ENCODE measurements at regions not wholly inside any gene's neighbourhood (a gene's known extent, or its start where the extent isn't known, plus 50 kb on each side); places are given as distances from the start of the nearest gene placed in this dataset.

GRCh38 chr1:110267260-110267659, 57.1 kb downstream of the KCNC4 start:
- H3K27ac ChIP-seq (ENCODE audit: control insufficient read depth, insufficient read depth) = no peak overlapping the region
- no peaks in the 10 kb centered on the region for H3K9me3 ChIP-seq (replicated peaks; ENCODE audit: control insufficient read depth, insufficient read depth, low read length)
- H3K27me3 ChIP-seq (replicated peaks in 1 of 2; ENCODE audit: control insufficient read depth in 2 of 2, insufficient read depth in 2 of 2, low read length in 1 of 2) = no peaks in the 10 kb centered on the region; a peak in 1 of 4 replicates
- ATAC-seq (no peak), FAIRE-seq (no peak), DNase-seq (ENCODE audit: low read depth, low spot score) (no peak)
- H2AFZ ChIP-seq (ENCODE audit: control insufficient read depth, low read depth, low read length) = no peak overlapping the region
- BruUV-seq (replicated peaks) = no TSS peak
- H3K4me2 ChIP-seq (ENCODE audit: control insufficient read depth, insufficient read depth) = no peak overlapping the region
- H3K4me1 ChIP-seq (ENCODE audit: control insufficient read depth, insufficient read depth, low read length) = peaks cover 7% of the 10 kb centered on the region
- SMC1A ChIA-PET (ENCODE audit: uncharacterized antibody, unreplicated experiment) = no interaction called here
- CTCF ChIA-PET = no interaction called here
- TF ChIP-seq CBX3 (IDR thresholded peaks at IDR 0.05; ENCODE audit: borderline replicate concordance, low read depth) = no peak
- no peak for TF ChIP-seq MTA3 (IDR thresholded peaks at IDR 0.05; ENCODE audit: borderline replicate concordance, low read length)
- no peak for TF ChIP-seq CEBPB (IDR thresholded peaks at IDR 0.05; ENCODE audit: borderline replicate concordance in 1 of 2, low read depth in 2 of 2, low read length in 2 of 2)
- no peak for TF ChIP-seq DPF2 (IDR thresholded peaks at IDR 0.05)
- no peak for TF ChIP-seq SREBF2 (IDR thresholded peaks at IDR 0.05; ENCODE audit: low read length)
- TF ChIP-seq FOS (IDR thresholded peaks at IDR 0.05; ENCODE audit: borderline replicate concordance, extremely low read depth, insufficient read length) = no peak
- no peak for TF ChIP-seq TAF1 (IDR thresholded peaks at IDR 0.05; ENCODE audit: borderline replicate concordance, low read depth, low read length)
- no peak for TF ChIP-seq USF2 (IDR thresholded peaks at IDR 0.05; ENCODE audit: borderline replicate concordance, low read depth, low read length)
- no peak for TF ChIP-seq RUNX3 (IDR thresholded peaks at IDR 0.05; ENCODE audit: low read length)
- no peak for TF ChIP-seq E2F8 (IDR thresholded peaks at IDR 0.05; ENCODE audit: low read depth, partially characterized antibody)
- TF ChIP-seq NRF1 (conservative IDR thresholded peaks at IDR 0.05; ENCODE audit: low read depth, low read length) = no peak
- TF ChIP-seq PKNOX1 (IDR thresholded peaks at IDR 0.05) = no peak
- no peak for TF ChIP-seq MYC (IDR thresholded peaks at IDR 0.05; ENCODE audit: insufficient read depth, insufficient read length, insufficient replicate concordance, low read length, severe bottlenecking)
- no peak for TF ChIP-seq ZNF592 (IDR thresholded peaks at IDR 0.05)
- H4K20me1 ChIP-seq (ENCODE audit: control insufficient read depth, insufficient read depth) = no peaks in the 10 kb centered on the region
- POLR2A ChIA-PET = no interaction called here
- in situ Hi-C loops (cut with MboI) = no loop called here
- H3K36me3 ChIP-seq (ENCODE audit: control insufficient read depth in 2 of 2, insufficient read depth in 2 of 2, low read length in 1 of 2) = no peaks in the 10 kb centered on the region
- RAD21 ChIA-PET (ENCODE audit: unreplicated experiment) = no interaction called here
- intact Hi-C loops (cut with micrococcal nuclease; ENCODE audit: unreplicated experiment) = no loop called here
- 35% methylated on average over 7 of the region's 7 CpGs for WGBS (ENCODE audit: insufficient coverage, insufficient replicate concordance, low lambda C conversion rate, missing lambda C conversion rate)
- no peak overlapping the region for H3K9ac ChIP-seq (ENCODE audit: control insufficient read depth, insufficient read depth, low read length)
- no peak overlapping the region for H3K4me3 ChIP-seq
- H3K79me2 ChIP-seq (ENCODE audit: control insufficient read depth, insufficient read depth, low read length) = no peaks in the 10 kb centered on the region

Data from GM12878 (cell line).